ENCODE measurements at regions not wholly inside any gene's neighbourhood (a gene's known extent, or its start where the extent isn't known, plus 50 kb on each side); places are given as distances from the start of the nearest gene placed in this dataset.

- no peak for DNase-seq (ENCODE audit: low spot score)
- no peak for TF ChIP-seq CTCF (IDR thresholded peaks at IDR 0.05; ENCODE audit: unreplicated experiment)
- Mint-ChIP-seq H3K36me3 (ENCODE audit: low read depth, unreplicated experiment) (no peaks in the 10 kb centered on the region), H3K9me3 (ENCODE audit: unreplicated experiment) (no peaks in the 10 kb centered on the region), H3K4me3 (ENCODE audit: unreplicated experiment) (no peak overlapping the region), H3K27me3 (ENCODE audit: unreplicated experiment) (no peaks in the 10 kb centered on the region), H3K4me1 (ENCODE audit: unreplicated experiment) (no peaks in the 10 kb centered on the region), H3K27ac (ENCODE audit: unreplicated experiment) (no peak overlapping the region)
Observed at GRCh38 chrY:13020839-13021238, 116.2 kb downstream of the DDX3Y start.

GRCh38 chrY:13023607-13024006 is 118.9 kb downstream of the DDX3Y start:
- no peak for DNase-seq (ENCODE audit: low spot score)

GRCh38 chrY:13024447-13024846 is 119.8 kb downstream of the DDX3Y start:
- no peaks in the 10 kb centered on the region for H3K9me3 Mint-ChIP-seq (ENCODE audit: unreplicated experiment)
- H3K27ac Mint-ChIP-seq (ENCODE audit: unreplicated experiment) = no peak overlapping the region
- DNase-seq (ENCODE audit: low spot score) = no peak
- H3K4me1 Mint-ChIP-seq (ENCODE audit: unreplicated experiment) = no peaks in the 10 kb centered on the region
- H3K4me3 Mint-ChIP-seq (ENCODE audit: unreplicated experiment) = no peak overlapping the region
- TF ChIP-seq CTCF (IDR thresholded peaks at IDR 0.05; ENCODE audit: unreplicated experiment) = no peak
- H3K36me3 Mint-ChIP-seq (ENCODE audit: low read depth, unreplicated experiment) = no peaks in the 10 kb centered on the region
- no peaks in the 10 kb centered on the region for H3K27me3 Mint-ChIP-seq (ENCODE audit: unreplicated experiment)

More at GRCh38 chrY:13023607-13024006, 118.9 kb downstream of the DDX3Y start:
- no peak for TF ChIP-seq CTCF (IDR thresholded peaks at IDR 0.05; ENCODE audit: unreplicated experiment)
- Mint-ChIP-seq H3K27me3 (ENCODE audit: unreplicated experiment) (no peaks in the 10 kb centered on the region), H3K36me3 (ENCODE audit: low read depth, unreplicated experiment) (no peaks in the 10 kb centered on the region), H3K4me3 (ENCODE audit: unreplicated experiment) (no peak overlapping the region), H3K4me1 (ENCODE audit: unreplicated experiment) (no peaks in the 10 kb centered on the region), H3K9me3 (ENCODE audit: unreplicated experiment) (no peaks in the 10 kb centered on the region), H3K27ac (ENCODE audit: unreplicated experiment) (no peak overlapping the region)

- Mint-ChIP-seq H3K4me1 (ENCODE audit: unreplicated experiment) (no peaks in the 10 kb centered on the region), H3K27ac (ENCODE audit: unreplicated experiment) (no peak overlapping the region), H3K4me3 (ENCODE audit: unreplicated experiment) (no peak overlapping the region), H3K27me3 (ENCODE audit: unreplicated experiment) (no peaks in the 10 kb centered on the region), H3K9me3 (ENCODE audit: unreplicated experiment) (no peaks in the 10 kb centered on the region), H3K36me3 (ENCODE audit: low read depth, unreplicated experiment) (no peaks in the 10 kb centered on the region)
- no peak for TF ChIP-seq CTCF (IDR thresholded peaks at IDR 0.05; ENCODE audit: unreplicated experiment)
- no peak for DNase-seq (ENCODE audit: low spot score)
Observed at GRCh38 chrY:13026906-13027305, 122.2 kb downstream of the DDX3Y start.

- H3K4me1 Mint-ChIP-seq (ENCODE audit: unreplicated experiment) = no peaks in the 10 kb centered on the region
- H3K27ac Mint-ChIP-seq (ENCODE audit: unreplicated experiment) = no peak overlapping the region
- no peak for DNase-seq (ENCODE audit: low spot score)
- H3K4me3 Mint-ChIP-seq (ENCODE audit: unreplicated experiment) = no peak overlapping the region
- no peak for TF ChIP-seq CTCF (IDR thresholded peaks at IDR 0.05; ENCODE audit: unreplicated experiment)
- H3K9me3 Mint-ChIP-seq (ENCODE audit: unreplicated experiment) = no peaks in the 10 kb centered on the region
- H3K36me3 Mint-ChIP-seq (ENCODE audit: low read depth, unreplicated experiment) = no peaks in the 10 kb centered on the region
- no peaks in the 10 kb centered on the region for H3K27me3 Mint-ChIP-seq (ENCODE audit: unreplicated experiment)
Observed at GRCh38 chrY:13040232-13040631, 135.6 kb downstream of the DDX3Y start.

Measured in endothelial cell (in vitro differentiated cells).